AML-193 (cell line): ENCODE measurements at regions not wholly inside any gene's neighbourhood (a gene's known extent, or its start where the extent isn't known, plus 50 kb on each side); places are given as distances from the start of the nearest gene placed in this dataset.
"Not testable (repeated sequence)": the region's sequence is repeated elsewhere in the genome, so short reads cannot be mapped to it uniquely, and the experiment has no call there.

ENCODE experiments used
- DNase-seq, 2 experiments: peaks; one replicate each; lab custom pipeline; 2025; lab: John Stamatoyannopoulos, UW

DNA sequence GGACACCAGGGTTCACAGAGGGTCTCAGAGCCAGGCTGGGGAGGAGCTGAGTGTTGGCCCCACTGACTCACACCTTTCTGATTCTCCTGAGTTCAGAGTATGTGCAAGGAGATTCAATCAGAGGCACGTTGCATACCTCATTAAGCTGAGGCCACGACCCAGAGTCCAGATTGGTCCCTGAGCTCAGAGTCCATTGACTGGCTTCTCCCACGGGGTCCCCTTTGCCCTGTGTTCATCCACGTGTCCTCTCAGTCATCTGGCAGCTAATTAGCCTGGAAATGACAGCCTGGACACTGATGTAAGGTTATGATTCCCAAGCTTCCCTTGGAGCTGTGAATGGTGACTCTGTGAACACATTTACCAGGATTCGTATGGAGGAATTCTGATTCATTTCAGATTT is 267.2 kb downstream of the SH3BP4 start:
- no peak for DNase-seq

- no peak for DNase-seq
These were observed 268.5 kb downstream of the SH3BP4 start for GRCh38 chr2:235220331-235220730.

DNA sequence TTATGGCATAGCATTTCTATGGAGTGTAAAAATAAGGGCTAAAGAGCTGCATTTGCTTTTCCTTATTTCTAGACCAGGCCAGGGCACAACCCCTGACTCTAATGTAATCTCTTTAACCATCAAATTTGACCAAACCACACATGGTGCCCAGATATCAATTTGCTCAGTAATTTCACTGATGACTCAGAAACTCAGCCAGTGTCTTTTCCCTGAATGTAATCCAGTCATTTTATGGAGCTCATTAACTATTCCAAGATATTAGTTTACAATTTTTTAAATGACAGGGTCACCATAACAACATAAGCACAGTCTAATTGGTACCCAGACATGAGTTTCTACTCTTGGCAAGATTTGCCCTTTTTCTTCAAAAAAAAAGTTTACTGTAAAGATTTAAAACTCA is 270.8 kb upstream of the AGAP1 start:
- no peak for DNase-seq

DNA sequence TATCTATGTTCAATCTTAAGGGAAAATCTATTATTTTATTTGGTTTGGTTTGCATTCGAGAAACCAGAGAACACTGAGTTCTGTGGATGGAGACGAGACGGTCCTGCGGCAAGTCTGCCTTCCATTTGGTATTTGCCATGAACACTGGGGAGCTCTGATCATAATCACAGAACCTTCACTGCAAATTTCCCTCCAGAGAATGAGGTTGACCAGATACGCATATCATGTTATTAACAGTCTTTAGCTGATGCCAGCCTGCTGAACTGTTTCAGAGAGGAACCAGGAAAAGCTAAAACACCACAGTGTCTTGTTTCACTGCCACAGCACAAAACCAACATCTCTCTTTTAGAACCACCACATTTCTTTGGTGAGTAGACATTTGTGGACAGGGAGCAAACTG is 269.4 kb upstream of the AGAP1 start:
- no peak for DNase-seq

DNA sequence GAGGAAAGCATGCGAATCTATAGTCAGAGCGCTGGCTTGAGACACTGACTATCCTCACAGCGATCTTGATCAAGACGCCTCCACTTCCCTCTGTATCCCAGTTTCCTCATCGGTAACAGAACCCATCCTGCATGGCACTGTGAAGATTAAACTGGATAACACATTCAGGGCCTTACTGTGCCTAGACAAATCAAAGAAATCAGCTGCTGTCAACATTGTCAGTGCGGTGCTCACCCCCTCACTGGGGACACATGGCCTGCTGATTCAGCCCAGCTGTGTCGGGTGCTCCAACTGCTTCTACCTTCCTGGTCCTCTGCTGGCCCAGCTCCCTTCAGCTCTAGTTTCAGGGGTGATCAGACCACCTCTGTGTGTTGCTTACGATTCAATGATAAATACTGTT is 268.6 kb upstream of the AGAP1 start:
- no peak for DNase-seq

- DNase-seq = no peak
These were observed 266.3 kb upstream of the AGAP1 start for GRCh38 chr2:235227590-235227989.

DNA sequence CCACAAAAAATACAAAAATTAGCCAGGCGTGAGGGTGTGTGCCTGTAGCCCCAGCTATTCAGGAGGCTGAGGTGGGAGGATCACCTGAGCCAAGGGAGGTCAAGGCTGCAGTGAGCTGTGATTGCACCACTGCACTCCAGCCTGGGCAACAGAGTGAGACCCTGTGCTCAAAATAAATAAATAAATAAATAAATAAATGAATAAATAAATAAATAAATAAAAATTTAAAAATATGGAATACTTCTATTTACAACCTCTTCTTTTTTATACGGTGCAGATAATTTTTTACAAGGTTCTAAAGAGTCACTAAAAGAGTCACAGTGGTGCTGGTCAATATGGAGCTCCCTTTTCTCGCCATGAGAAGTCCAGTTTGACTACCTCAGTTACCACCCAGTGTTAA is 265.4 kb upstream of the AGAP1 start:
- DNase-seq = not testable (repeated sequence)

GRCh38 chr2:235229236-235229635 is 264.6 kb upstream of the AGAP1 start:
- no peak for DNase-seq

- DNase-seq = no peak
These were observed 262.8 kb upstream of the AGAP1 start for GRCh38 chr2:235230821-235231601.

DNA sequence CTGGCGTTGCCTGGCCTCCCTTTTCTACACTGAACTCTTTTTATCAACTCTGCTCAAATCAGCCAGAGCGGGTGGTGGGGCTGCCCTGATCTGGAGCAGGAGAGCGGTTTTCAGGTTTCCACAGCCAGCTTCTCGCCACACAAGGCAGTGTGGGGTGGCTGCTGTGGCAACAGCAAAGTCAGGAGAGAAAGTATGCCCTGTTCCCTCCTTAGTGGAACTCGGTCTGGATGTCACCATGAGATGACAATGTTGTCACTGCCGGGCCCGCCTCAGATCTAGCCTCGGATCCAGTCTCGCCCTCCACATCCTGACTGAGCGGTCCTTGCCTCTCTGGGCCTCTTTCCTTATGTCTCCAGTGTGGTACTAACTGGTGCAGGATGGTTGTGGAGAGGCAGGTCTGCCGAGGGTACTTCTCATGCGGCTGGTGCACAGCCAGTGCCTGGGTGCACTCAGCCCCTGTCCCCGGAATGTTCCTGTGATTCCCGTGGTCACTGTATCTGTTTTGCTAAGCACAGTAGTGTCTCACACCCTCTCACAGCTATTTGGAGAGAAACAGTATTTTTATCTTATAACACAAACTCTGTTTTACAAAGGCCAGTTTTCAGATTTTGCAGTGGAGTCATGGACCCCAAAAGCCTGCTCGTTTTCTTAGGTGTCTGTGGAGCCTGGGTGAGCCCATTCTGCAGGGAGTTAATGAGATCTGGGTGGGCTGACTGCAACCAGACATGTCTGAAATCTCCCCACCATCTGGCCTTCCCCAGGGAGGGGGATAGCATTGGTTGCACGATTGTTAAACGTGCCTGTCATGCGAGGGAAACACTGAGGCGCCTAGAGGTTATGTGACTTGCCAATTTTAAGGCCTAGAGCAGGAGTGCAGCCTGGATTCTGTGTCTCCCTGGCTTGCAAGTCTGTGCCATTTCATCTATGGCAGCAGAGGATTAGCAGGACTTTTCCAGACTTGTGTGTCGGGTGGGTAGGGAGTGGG is 261.1 kb upstream of the AGAP1 start:
- DNase-seq = no peak

DNA sequence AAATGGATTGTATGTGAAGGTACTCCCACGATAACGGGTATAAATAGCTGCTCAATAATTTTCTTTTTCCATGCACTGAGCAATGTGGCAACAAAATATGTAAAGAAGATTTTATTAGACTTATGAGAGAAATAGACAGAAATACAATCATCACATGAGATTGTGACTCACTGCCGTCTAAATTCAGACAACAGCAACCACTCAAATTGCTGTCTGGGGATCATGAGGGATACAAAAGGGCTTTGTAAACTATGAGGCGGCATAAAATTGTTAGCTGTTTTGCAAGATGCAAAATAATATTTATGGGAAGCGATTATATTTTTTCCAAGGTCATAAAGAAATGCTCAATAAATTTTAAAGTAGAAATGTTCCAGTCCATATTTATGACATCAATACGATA is 259.1 kb upstream of the AGAP1 start:
- DNase-seq = no peak

GRCh38 chr2:235235977-235236767 is 257.7 kb upstream of the AGAP1 start:
- no peak for DNase-seq

DNA sequence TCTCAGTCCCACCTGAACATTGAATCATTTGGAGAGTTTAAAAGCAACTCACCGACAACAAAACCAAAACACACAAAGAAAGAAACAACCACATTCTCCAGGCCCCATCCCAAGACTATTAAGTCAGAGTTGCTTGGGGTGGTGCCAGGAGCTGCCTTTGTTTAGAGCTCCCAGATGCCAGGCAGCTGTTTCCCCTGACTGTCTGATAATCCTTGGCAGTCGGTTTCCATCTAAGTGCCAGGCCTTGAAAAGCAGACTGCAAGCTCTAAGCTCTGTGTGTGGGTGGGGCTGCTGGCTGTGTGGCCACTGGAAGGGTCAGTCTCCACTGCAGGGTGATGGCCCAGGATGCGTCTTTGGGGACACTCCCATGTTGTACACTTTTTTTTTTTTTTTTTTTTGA is 255.3 kb upstream of the AGAP1 start:
- no peak for DNase-seq

- DNase-seq = no peak
These were observed 253.3 kb upstream of the AGAP1 start for GRCh38 chr2:235240574-235240973.

DNA sequence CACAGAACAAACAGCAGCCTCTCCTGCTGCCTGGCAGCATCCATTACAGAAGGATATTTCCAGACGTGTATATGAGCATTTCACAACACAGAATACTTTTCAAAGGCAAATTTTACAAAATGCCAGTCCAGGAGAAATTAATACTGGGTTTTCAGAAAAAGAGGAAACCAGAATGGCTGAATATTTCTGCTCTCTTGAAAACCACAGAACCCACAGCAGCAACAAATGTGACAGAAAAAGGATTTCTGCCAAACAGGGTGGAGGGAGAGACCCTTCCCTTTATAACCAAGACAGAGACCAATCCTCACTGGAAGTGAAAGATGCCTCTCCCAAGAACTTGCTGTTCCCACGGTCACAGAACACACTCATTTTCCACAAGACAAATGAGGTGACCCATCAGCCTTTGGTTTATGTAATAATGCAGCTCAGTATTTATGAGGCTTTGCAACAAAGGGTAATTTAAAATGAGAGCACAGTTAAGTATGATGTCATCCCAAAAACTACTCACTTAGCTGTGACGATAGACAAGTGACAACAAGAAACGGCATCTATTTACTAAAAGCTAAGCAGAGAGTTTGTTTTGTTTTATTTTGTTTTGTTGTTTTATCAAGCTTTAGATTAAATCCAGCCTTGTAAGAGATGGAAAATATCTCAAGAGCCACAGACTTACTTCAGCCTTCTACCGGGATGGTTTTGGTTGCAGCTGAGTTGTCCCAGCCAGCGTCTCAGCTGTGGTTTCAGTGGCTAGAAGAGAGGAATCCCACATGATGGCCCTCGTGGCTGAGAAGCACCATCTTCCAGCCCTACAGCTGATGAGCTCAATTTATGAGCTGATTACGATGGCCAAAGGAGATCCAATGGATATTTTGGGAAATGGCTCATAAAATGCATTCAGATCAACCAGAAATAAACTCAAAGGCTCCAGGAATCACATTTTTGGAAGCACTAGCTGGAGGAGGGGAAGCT is 249.3 kb upstream of the AGAP1 start:
- no peak for DNase-seq

- DNase-seq = no peak
These were observed 246.8 kb upstream of the AGAP1 start for GRCh38 chr2:235247001-235247400.

- DNase-seq = no peak
These were observed 238.2 kb upstream of the AGAP1 start for GRCh38 chr2:235255693-235256092.

- no peak for DNase-seq
These were observed 236.3 kb upstream of the AGAP1 start for GRCh38 chr2:235257590-235257989.

GRCh38 chr2:235262750-235263149 is 231.1 kb upstream of the AGAP1 start:
- DNase-seq = no peak

DNA sequence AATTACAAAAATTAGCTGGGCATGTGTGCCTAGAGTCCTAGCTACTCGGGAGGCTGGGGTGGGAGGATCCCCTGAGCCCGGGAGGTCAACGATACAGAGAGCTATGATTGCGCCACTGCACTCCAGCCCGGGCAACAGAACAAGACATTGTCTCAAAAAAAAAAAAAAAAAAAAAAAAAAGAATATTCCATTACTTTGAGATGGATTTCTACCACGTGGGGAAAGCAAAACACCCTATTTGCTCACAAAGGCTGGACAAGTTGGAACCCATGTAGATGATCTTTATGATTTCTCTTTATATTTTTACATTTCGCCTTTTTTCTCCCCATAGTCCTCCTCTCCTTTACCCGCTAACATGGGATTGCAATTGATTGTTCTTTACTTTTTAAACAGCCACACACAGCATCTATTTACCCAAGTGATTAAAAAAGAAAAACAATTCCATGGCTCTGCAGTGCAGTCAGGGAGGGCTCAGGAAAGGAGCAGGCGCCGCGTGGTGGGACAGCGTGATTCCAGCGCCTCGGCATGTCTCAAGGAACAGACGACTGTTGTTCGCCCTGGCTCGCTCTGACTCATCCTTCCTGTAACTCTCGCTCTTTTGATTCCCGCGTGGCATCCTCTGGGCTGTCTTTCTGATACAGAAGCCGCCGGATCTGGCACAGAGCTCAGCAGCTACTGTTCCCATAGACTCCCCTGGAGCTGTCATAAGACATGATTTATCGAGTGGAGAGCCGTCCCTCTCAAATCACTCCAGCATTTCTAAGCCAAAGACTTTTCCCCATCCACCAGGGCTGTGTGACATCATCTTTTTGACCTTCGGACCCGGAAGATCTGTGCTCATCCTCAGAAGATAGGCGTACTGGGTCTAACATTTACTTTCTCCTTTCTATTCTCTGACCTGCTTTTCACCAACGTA is 230.4 kb upstream of the AGAP1 start:
- DNase-seq = no peak
